ENCODE measurements at regions not wholly inside any gene's neighbourhood (a gene's known extent, or its start where the extent isn't known, plus 50 kb on each side); places are given as distances from the start of the nearest gene placed in this dataset.

DNA sequence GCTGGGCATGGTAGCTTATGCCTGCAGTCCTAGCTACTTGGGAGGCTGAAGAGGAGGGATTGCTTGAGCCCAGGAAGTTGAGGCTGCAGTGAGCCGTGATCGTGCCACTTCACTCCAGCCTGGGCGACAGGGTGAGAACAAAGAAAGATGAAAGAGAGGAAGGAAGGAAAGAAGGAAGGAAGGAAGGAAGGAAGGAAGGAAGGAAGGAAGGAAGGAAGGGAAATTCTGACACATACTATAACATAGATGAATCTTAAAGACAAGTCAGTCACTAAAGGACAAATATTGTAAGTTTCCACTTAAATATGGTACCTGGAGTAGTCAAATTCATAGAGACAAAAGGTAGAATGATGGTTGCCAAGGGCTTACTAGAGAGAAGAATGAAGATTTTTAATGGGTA lies 108.0 kb upstream of the CACHD1 start:
- TF ChIP-seq ZBTB7A (IDR thresholded peaks at IDR 0.05; ENCODE audit: low read depth): no peak
- no peak for TF ChIP-seq TCF12 (IDR thresholded peaks at IDR 0.05; ENCODE audit: low read depth)
- no peak for TF ChIP-seq EP300 (IDR thresholded peaks at IDR 0.05; ENCODE audit: borderline replicate concordance)
- no peak for TF ChIP-seq TEAD4 (IDR thresholded peaks at IDR 0.05)
- TF ChIP-seq TAF1 (IDR thresholded peaks at IDR 0.05; ENCODE audit: low read depth): no peak
- no peak for TF ChIP-seq YY1 (IDR thresholded peaks at IDR 0.05; ENCODE audit: low read depth)
- TF ChIP-seq, protein P1, sequence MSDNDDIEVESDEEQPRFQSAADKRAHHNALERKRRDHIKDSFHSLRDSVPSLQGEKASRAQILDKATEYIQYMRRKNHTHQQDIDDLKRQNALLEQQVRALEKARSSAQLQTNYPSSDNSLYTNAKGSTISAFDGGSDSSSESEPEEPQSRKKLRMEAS (IDR thresholded peaks at IDR 0.05): no peak
- no peak for TF ChIP-seq RAD21 (IDR thresholded peaks at IDR 0.05; ENCODE audit: low read depth)
- no peak for TF ChIP-seq CEBPB (IDR thresholded peaks at IDR 0.05)
- TF ChIP-seq EGR1 (IDR thresholded peaks at IDR 0.05): no peak
- TF ChIP-seq, protein P2, sequence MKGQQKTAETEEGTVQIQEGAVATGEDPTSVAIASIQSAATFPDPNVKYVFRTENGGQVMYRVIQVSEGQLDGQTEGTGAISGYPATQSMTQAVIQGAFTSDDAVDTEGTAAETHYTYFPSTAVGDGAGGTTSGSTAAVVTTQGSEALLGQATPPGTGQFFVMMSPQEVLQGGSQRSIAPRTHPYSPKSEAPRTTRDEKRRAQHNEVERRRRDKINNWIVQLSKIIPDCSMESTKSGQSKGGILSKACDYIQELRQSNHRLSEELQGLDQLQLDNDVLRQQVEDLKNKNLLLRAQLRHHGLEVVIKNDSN (IDR thresholded peaks at IDR 0.05): no peak
- TF ChIP-seq, protein P3, sequence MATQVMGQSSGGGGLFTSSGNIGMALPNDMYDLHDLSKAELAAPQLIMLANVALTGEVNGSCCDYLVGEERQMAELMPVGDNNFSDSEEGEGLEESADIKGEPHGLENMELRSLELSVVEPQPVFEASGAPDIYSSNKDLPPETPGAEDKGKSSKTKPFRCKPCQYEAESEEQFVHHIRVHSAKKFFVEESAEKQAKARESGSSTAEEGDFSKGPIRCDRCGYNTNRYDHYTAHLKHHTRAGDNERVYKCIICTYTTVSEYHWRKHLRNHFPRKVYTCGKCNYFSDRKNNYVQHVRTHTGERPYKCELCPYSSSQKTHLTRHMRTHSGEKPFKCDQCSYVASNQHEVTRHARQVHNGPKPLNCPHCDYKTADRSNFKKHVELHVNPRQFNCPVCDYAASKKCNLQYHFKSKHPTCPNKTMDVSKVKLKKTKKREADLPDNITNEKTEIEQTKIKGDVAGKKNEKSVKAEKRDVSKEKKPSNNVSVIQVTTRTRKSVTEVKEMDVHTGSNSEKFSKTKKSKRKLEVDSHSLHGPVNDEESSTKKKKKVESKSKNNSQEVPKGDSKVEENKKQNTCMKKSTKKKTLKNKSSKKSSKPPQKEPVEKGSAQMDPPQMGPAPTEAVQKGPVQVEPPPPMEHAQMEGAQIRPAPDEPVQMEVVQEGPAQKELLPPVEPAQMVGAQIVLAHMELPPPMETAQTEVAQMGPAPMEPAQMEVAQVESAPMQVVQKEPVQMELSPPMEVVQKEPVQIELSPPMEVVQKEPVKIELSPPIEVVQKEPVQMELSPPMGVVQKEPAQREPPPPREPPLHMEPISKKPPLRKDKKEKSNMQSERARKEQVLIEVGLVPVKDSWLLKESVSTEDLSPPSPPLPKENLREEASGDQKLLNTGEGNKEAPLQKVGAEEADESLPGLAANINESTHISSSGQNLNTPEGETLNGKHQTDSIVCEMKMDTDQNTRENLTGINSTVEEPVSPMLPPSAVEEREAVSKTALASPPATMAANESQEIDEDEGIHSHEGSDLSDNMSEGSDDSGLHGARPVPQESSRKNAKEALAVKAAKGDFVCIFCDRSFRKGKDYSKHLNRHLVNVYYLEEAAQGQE (IDR thresholded peaks at IDR 0.05; ENCODE audit: low read depth): no peak
- TF ChIP-seq FOXM1 (IDR thresholded peaks at IDR 0.05; ENCODE audit: borderline replicate concordance, low read depth): no peak
